ENCODE measurements at regions not wholly inside any gene's neighbourhood (a gene's known extent, or its start where the extent isn't known, plus 50 kb on each side); places are given as distances from the start of the nearest gene placed in this dataset.

DNA sequence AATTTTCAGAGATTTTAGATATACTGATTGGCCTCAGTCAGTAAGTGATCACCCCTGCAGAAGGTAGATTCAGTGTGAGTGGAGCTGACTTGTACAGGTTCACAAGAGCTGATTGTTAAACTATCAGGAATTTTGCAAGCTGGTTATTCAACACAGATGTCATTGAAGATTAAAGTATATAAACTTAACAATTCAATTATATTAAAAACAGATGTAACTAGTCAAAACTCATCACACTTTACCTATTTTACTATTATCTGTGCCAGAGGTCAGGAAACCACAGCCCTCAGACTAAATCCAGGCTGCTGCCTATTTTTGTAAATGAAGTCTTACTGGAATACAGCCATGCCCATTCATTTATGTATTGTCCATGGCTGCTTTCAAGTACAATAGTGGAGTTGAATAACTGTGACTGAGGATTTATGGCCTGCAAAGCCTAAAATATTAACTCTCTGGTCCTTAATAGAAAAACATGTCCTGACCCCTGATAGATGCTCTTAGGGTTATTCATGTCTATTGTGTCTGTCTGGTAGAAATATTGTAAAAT, 429.3 kb upstream of the PDZRN3 start:
- Histone ChIP-seq H3K27ac (no peak overlapping the region), H3K36me3 (no peaks in the 10 kb centered on the region), H3K4me3 (no peak overlapping the region), H3K4me1 (no peaks in the 10 kb centered on the region), H3K27me3 (no peaks in the 10 kb centered on the region), H3K9me3 (no peaks in the 10 kb centered on the region)
- TF ChIP-seq, protein P1, sequence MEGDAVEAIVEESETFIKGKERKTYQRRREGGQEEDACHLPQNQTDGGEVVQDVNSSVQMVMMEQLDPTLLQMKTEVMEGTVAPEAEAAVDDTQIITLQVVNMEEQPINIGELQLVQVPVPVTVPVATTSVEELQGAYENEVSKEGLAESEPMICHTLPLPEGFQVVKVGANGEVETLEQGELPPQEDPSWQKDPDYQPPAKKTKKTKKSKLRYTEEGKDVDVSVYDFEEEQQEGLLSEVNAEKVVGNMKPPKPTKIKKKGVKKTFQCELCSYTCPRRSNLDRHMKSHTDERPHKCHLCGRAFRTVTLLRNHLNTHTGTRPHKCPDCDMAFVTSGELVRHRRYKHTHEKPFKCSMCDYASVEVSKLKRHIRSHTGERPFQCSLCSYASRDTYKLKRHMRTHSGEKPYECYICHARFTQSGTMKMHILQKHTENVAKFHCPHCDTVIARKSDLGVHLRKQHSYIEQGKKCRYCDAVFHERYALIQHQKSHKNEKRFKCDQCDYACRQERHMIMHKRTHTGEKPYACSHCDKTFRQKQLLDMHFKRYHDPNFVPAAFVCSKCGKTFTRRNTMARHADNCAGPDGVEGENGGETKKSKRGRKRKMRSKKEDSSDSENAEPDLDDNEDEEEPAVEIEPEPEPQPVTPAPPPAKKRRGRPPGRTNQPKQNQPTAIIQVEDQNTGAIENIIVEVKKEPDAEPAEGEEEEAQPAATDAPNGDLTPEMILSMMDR (IDR thresholded peaks at IDR 0.05): no peak
- DNase-seq (no peak), ATAC-seq (no peak), FAIRE-seq (no peak)
- intact Hi-C loops (cut with DNase I): no loop called here

DNA sequence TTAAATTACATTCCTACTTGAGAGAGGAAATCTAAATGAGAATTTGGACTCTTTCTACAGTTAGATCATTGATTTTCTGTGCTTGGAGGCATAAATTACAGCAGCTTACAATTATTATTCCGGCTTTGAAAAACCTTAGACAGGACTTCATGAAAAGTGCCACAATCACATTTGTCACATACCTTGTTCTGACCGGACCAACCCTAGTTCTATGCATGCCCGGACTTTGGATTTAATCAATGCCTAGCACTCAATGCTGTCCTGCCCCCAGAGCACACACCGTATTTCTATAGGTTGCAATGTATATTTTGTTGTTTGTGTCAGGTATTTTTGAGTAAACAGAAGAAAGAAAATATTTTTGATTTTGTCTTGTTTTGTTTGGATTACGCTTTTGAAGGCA, 424.7 kb upstream of the PDZRN3 start:
- no peaks in the 10 kb centered on the region for H3K4me1 ChIP-seq
- no peaks in the 10 kb centered on the region for H3K9me3 ChIP-seq

GRCh38 chr3:74048699-74049098, 424.0 kb upstream of the PDZRN3 start:
- no peak for DNase-seq
- H3K27me3 ChIP-seq: no peaks in the 10 kb centered on the region
- H3K9me3 ChIP-seq: no peaks in the 10 kb centered on the region
- no peaks in the 10 kb centered on the region for H3K36me3 ChIP-seq
- ATAC-seq: peak in 2 of 4 donors; percentile 24 to 26
- intact Hi-C loops (cut with DNase I): no loop called here
- H3K4me3 ChIP-seq: no peak overlapping the region
- no peaks in the 10 kb centered on the region for H3K4me1 ChIP-seq
- FAIRE-seq: no peak
- no peak overlapping the region for H3K27ac ChIP-seq
- TF ChIP-seq, protein P1 (IDR thresholded peaks at IDR 0.05): no peak

More for the DNA sequence above, 424.7 kb upstream of the PDZRN3 start:
- intact Hi-C loops (cut with DNase I): no loop called here
- DNase-seq: no peak
- Histone ChIP-seq H3K36me3 (no peaks in the 10 kb centered on the region), H3K27me3 (no peaks in the 10 kb centered on the region), H3K4me3 (no peak overlapping the region), H3K27ac (no peak overlapping the region)
- no peak for ATAC-seq
- TF ChIP-seq, protein P1 (IDR thresholded peaks at IDR 0.05): no peak
- 37 to 42% methylated on average over 5 of the region's 5 CpGs for WGBS, 2 donors
- FAIRE-seq: no peak

GRCh38 chr3:74045000-74045399, 420.3 kb upstream of the PDZRN3 start:
- intact Hi-C loops (cut with DNase I): no loop called here
- H3K27me3 ChIP-seq: no peaks in the 10 kb centered on the region
- H3K9me3 ChIP-seq: no peaks in the 10 kb centered on the region
- DNase-seq (no peak), FAIRE-seq (no peak), ATAC-seq (no peak)
- TF ChIP-seq, protein P1 (IDR thresholded peaks at IDR 0.05): no peak
- no peak overlapping the region for H3K4me3 ChIP-seq
- no peaks in the 10 kb centered on the region for H3K4me1 ChIP-seq
- no peak overlapping the region for H3K27ac ChIP-seq
- WGBS, 2 donors: 87 to 93% methylated on average over 2 of the region's 2 CpGs
- no peaks in the 10 kb centered on the region for H3K36me3 ChIP-seq

DNA sequence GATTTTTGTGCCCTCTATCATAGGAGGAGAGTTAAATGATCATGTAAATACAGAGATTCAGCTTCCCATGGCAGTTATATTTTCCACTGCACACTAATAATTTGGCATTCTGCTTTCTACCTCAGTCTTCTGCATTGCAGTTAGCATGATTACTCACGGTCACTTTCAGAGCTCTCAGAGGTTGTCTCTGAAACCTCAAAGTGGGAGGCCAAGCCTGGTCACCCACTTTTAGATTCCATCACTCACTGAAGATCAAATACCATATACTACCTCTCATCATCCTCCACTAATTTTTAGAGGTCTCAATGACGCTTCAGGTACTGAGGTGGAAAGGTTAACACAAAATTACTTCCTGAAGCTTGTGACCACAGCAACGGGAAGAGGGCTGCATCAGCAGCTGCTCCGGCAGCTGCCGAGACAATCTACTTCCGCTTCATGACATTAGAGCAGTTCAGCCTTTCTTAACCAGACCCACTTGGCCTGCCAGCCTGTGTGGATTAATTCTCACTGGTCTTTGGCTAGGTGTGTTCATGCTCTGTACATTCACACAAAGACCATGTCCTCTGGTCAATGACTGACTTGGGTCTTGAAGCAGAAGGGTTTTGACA, 416.4 kb upstream of the PDZRN3 start:
- TF ChIP-seq, protein P1 (IDR thresholded peaks at IDR 0.05): no peak

More for the DNA sequence above, 416.4 kb upstream of the PDZRN3 start:
- H3K36me3 ChIP-seq: no peaks in the 10 kb centered on the region
- DNase-seq (no peak), FAIRE-seq (no peak), ATAC-seq (no peak)
- H3K9me3 ChIP-seq: no peaks in the 10 kb centered on the region
- H3K27me3 ChIP-seq: no peaks in the 10 kb centered on the region
- H3K4me1 ChIP-seq: no peaks in the 10 kb centered on the region
- no peak overlapping the region for H3K27ac ChIP-seq
- H3K4me3 ChIP-seq: no peak overlapping the region
- whole genome bisulfite sequencing, 2 donors: 47 to 56% methylated on average over 6 of the region's 6 CpGs
- intact Hi-C loops (cut with DNase I): no loop called here

Measured in pancreas (tissue), 10 donors.